Kidney tubule cell (primary cell): ENCODE measurements at regions not wholly inside any gene's neighbourhood (a gene's known extent, or its start where the extent isn't known, plus 50 kb on each side); places are given as distances from the start of the nearest gene placed in this dataset.

Experiments used
- DNase-seq: peaks from one replicate; pipeline ENCODE4 v3.0.0-alpha.2; 2018; ENCODE audit warnings: low spot score

DNA sequence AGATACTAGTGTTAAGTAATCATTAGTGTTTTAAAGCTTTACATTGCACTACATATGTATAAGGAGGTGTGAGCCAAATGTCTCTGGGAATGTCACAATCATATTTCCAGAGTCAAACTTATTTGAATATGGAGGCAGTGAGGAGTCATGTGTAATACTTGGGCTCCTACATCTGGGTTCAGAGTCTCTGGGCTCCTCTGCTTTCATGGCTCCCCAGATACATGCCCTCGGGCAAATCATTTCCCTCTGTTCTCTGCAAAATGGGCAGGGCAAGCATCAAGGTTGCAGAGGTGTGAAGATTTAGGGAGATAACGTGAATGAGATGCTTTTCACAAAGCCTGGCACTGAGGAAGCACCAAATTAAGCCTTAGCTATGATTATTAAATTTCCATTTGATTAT is 138.3 kb upstream of the SGK1 start:
- no peak for DNase-seq

DNA sequence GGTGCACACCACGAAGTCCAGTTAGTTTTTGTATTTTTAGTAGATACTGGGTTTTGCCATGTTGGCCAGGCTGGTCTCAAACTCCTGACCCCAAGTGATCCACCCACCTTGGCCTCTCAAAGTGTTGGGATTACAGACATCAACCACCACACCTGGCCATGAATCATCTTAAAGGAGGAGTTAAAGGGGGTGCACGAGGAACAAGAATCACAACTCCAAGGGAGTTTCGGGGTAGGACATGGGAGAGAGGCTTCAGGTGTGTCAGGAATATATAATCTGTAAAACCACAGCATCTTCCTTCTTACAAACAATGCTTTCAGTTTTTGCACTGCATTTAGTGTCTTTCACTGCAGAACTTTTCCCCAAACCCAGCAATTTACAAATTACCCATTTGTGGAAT is 137.4 kb upstream of the SGK1 start:
- no peak for DNase-seq

DNA sequence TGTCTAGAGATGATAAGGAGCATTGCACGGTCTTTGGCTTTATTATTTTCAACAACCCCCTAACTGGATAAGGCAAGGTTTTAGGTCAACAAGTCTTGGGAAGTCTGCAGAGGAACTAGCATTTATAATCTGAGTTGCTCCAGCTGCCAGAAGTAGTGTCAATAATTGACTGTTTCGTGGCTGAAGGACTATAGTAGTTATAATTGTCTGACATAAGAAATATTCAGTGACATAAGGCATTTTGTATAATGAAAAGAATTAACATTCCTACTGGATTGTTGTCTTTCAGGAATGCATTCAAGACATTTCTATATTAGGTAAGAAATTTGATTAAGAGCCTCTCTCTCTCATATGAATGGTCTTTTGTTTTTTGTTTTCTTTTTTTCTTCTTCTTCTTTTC is 136.9 kb upstream of the SGK1 start:
- DNase-seq = peak; percentile 13

DNA sequence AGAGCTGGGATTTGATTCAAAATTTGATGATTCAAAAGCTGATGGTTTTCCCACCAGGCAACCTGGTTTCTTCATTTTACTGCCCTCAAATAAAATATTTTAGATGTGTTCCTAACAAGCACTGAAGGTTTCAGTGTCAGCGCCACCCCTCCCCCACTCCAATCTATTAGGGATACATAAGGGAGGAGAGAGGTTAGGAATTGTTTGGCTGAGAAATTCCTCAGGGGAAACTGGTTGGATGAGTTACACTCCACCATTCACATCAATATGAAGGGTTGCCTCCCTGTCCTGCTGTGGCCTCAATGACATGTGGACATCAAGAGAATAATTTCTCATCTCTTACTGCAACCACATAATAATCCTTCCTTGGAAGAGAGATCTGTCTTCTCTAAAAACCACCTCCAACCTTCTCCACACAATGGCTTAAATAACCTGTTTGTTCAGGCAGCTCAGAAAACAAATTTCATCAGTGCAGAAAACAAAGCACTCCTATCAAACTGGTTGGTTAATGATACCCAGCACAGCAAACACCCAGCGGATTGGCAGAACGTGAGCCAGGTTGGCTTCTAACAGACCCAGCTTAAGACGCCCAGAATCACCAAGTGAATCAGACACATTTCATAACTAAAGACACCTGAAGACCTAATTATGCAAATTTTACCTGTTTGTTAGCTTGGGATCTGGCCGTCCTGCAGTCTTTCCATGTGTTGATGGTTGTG is 136.0 kb upstream of the SGK1 start:
- no peak for DNase-seq

DNA sequence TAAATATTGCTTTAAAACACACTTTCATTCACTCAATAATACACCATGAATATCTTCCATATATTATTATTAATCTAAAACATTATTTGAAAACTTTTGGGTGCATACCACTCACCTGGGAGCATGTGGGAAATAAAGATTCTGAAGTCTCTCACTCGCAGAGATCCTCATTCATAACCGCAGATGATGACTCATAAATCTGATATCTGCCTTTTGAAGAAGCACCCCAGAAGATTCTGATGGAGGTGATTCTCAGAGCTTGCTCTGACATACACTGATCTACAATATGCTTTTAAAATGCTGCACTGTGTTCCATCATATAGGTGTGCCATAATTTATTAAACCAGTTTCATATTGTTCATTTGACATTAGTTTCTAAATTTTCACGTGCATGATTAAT is 135.0 kb upstream of the SGK1 start:
- no peak for DNase-seq

DNA sequence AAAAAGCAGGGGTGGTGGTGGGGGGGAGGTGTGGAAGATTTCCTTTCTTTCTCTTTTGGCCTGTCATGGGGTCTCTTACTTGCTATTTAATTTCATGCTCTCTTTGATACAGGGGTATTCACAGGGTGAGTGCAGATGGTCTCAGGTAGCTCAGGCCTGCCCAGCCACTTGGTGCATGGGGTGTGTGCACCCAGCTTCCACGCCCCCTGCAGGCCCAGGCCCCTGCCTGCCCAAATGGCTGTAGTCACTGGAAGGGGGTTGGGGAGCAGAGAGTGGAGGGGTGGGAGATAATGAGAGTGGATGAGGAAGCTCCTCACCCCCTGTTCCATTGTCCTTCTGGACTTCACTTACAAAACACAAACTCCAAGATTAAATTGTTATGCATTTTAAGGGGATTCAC is 133.6 kb upstream of the SGK1 start:
- no peak for DNase-seq

DNA sequence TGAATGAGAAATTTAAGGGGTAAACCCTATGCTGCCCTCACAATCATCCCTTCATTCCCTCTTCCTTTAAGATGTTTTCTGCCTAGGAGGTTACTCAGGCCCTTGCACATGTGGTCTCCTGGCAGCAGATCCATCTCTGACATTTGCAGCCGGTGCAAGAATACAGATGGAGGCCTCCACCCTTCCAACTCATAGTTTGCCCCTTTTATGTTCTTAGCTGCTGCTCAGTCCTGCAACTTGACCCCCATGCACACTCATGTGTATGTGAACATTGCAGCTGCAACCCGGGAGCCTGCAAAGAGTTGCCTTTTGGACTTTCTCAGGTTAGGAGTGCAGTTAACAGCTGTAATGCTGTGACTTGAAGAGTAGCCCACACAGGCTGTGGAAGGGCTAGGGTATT is 131.9 kb upstream of the SGK1 start:
- no peak for DNase-seq

DNA sequence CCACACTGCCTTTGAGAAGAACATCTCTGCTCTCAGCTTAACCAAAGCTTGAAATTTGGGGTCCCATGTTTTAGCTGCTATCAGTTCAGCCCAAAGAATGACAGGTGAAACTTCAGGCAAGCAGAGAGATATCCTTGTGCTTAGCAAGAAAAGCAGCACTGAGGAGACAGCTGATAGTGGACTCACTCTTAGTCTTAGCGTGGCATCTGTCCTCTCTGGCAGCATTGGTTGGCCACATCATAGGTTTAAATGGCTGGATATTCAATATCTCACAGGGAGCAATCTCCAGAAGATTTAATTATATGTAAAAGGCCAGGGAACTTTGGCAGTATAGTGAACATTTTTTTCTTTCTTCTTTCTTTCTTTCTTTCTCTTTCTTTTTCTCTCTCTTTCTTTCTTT is 131.1 kb upstream of the SGK1 start:
- DNase-seq = no peak

DNA sequence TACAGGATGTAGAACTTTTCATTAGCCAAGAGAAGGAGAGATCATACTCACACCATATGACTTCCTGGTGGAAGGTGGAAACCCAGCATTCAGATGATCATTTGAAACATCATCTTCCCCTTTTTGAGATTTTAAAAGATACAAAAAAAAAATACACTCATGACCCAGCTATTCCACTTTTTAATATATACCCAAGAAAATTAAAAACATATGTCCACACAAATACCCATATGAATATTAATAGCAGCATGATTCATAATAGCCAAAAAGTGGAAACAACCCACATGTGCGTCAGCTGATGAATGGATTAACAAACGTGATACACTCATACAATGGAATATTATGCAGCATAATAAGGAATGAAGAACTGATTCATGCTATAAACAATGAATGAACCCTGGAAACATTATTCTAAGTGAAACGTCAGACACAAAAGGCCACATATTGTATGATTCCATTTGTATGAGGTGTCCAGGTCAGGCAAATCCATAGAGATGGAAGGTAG is 130.0 kb upstream of the SGK1 start:
- DNase-seq = peak; percentile 21

DNA sequence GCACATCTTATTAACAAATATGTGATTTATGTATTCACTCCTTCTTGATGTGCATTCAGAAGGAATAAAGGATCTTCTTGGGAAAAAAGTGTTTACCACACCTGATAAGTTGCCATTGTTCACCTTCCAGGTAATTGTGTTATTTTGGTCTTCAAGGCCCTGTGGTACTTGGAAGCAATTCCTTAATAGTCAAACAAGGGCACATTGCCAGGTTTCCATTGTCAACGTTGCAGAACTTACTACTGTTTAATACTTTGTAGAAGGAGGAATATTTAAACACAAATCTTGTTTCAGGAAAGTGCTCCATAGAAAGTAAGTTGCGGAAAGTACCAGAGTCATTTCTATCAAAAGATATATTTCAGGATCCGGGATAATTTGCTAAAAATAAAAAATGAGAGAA is 129.5 kb upstream of the SGK1 start:
- DNase-seq = peak; percentile 14

DNA sequence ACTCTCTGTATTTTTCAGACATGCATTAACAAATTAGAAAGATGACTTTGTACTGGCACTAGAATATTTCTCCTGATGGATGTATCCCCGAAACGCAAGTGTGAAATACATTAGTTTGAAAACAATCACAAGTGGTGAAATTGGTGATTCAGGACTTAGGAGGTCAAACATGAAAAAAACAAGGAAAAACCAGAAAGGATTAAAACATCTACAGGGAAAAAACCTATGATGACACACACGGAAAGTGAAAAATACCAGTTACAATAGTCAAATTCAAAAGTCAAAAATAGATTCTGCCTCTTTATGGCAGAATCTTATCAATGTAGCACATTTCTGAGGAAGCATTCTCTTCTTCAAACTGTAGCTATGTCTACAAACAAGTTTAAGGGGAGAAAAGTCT is 129.0 kb upstream of the SGK1 start:
- peak; percentile 22 for DNase-seq

DNA sequence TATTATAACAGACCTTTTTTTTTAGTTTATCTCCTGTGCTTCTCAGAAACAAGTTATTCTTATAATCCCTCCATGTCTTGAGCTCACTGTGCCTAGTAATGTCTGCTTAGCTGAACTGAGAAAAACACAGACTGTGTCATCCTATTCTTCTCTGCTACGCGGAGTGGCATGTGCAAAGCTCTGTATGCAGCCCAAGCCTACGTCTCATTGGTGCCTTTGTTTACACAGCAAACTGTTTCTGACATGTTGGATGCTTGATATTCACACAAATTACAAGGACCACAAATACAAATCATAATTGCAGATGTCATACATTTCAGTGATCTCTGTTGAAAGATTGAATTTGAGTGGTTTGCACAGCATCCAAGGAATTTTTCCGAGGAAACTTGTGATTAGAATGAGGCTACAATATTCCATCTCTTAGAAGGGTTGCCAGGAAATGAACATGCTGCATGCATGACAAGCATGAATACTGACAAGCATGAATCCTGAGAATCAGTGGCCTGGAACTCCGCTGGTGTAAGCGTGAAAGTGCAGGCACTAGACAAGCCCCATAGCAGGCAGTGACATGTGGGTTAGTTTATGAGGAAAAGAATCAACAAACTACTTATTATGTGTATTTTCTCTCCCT is 128.4 kb upstream of the SGK1 start:
- DNase-seq = peak; percentile 86

DNA sequence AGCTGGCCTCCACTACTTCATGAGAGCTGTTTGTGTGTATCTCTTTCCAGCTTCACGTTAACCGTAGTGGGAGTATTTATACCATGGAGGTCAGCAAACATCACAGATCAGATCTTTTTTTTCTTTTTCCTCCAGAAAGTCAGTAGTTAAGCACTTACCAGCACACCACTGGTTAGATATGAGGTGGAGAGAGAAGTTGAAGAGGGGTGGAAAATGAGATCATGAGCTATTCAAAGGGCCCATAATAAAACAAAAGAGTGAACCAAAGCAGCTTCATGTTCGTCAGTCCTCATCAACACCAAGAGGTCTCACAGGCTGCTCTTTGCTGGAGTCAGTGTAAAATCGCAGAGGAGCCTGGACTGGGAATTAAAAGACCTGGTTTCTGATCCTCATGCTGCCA is 125.1 kb upstream of the SGK1 start:
- no peak for DNase-seq

DNA sequence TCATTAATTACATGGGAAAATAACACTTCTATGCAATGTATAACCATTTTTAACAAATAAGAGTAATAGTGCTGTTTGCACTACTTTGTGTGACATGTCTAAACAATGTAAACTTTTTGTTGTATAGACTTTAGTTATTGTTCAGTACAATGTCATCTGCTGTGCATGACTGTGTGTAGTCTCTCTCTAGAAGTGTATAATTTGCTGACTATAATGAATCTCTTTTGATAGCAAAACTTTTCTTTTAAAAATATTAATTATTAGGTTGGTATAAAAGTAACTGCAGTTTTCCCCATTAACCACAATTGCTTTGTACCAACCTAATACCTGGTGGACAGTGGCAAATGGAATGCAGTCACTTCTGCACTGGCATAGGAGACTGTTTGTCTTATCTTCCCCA is 124.2 kb upstream of the SGK1 start:
- no peak for DNase-seq

DNA sequence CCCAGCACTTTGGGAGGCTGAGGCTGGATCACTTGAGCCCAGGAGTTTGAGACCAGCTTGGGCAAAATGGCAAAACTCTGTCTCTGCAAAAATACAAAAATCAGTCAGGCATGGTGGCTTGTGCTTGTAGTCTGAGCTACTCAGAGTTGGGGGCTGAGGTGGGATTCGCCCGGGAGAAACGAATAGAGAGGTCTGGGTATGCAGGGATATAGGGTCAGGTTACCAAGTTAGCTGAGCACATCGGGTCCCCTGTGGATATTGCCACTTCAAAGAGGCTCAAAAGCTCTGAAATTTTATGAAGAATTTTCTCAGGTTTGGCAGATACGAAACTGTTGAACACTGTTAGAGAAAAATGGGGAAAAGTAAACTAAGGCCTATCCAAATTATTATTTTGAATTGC is 120.9 kb upstream of the SGK1 start:
- no peak for DNase-seq

DNA sequence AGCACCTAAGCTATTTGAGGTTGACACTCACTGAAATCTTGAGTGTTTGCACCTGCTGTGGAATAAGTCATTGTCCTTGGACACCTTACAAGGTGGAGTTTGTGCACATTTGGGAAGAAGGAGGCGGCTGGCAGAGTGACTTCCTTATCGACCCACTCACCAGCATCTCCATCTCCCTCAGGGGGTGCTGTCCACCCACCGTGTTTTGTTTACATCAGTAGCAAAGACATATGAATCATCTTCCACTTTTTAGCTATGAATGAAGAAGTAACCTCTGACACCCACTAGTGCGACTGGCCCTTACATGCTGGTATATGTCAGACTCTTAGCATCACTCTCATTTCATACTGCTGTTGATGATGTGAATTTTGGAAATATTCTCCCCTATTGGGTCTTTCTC is 119.5 kb upstream of the SGK1 start:
- peak; percentile 41 for DNase-seq

DNA sequence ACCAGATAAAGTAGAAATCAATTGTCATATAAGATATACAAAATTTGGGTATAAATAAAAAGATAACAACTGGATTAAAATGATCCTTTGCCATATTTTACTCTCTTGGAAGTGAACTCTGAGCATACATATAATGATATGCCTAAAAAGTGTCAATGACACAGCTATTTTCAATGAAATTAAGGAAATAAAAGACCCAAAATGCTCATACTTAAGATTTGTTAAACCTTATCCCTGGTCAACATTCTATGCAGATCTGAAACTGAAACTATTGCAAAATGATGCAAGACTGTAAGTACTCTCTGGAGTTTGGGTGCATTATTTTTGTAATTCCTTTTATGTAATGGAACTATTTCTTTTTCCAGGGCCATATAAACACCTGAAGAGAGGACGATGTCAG is 119.0 kb upstream of the SGK1 start:
- DNase-seq = peak; percentile 18

DNA sequence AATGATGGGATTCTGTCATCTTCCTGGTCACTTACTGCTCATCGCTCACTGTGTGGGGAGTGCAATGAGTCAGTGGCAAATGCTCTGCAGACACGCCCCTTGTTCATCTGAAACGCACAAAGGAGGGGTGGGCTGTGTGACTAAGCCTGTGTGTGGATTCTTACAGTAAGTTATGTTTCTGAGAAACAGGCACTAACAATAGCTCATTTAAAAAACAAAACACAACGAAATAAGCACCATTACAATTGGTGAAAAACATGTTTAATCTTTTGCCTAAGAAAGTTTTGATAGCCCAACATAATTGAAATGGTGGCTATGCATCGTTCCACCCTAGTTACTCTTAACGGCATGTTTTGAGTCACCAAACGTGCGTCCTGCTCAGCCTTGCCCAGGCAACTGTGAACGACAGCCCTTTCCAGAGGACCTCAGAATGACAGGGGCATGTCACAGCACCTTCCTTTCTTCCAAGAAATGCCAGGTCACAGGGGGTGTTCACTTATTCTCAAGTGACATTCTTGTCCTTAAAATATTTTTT is 118.4 kb upstream of the SGK1 start:
- DNase-seq = peak; percentile 97

DNA sequence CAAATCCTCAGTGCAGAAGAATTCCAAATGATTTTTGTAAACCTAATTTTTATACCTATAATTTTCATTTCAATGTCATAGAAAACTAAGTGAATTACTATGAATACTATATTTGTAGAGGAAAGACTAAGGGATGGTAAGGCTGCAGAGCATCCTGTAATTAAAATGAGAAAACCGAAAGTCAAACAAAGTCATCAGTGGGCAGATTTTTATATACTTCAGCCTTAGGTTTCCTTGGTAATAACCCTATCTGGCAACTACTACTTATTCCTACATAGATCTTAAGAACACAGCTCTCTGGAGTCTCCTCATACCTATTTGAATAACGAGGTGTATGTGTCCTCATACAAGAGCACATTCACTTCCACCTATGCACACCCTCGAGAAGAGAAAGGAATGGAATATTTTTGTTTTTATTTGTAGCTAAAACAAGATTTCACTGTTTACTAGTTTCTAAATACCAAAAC is 117.9 kb upstream of the SGK1 start:
- no peak for DNase-seq

DNA sequence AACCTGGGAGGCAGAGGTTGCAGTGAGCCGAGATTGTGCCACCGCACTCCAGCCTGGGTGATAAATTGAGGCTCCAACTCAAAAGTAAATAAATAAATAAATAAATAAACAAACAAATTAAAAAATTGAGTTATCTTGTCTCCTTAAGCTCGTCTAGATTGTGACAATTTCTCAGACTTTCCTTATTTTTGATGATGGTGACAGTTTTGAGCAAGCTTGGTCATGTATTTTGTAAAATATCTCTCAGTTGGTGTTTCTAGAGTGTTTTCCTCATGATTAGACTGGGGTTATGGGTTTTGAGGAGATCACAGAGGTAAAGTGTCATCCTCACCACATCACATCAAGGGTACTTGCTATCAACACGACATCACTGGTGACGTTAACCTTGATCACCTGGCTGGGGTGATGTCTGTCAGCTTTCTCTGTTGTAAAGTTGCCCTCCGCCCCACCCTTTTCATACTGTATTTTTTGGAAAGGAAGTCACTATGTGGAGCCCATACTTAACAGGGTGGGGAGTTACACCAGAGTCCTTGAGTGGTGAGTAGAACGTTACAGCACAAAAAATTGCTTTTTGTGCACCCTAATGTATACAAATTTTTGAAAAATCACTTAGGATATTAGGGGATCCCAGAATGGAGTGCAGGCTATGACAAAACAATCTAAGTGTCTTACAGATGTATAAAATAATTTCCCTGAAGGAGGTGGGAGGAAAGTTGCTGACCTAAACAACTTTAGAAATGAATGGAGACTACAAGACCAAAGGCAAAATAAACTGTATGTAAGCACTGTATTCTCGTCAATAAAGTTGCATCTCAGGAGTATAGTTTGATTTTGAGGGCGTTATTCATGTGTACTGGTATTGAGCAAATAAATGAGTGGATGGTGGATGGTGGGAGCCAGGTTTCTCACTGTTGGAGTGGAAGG is 116.4 kb upstream of the SGK1 start:
- DNase-seq = no peak

DNA sequence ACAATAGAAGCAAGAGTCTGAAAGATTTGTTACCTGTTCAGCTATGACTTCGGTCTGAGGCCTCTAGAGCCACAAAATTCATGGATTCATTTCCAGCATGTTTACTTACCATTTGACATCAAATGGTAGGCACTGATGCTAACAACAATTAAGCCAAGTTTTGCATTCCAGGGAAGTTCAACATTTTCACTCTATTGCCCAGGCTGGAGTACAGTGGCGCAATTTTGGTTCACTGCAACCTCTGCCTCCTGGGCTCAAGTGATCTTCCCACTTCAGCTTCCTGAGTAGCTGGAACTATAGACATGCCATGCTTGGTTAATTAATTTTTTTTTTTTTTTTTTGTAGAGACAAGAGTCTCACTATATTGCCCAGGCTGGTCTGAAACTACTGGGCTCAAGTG is 114.1 kb upstream of the SGK1 start:
- peak; percentile 47 for DNase-seq

DNA sequence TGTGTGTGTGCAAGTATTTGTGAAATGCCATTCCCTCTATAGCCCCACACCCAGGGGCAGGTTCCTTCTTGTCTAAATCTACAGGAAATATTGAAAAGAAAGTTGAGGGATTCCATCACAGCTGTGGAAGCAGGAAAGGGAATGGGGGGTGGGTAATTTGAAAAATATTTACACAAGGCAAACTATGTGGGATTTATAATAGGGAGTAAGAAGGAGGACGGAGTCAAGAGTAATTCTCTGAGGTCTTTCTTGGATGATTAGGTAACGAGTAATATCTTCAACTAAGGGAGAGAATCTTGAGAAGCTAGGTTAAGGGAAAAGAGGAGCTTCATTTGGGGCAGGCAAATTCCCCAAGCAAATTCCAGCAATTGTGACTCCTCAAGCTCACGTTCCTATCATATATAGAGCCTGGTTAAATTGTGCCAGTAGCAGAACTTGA is 113.5 kb upstream of the SGK1 start:
- peak; percentile 89 for DNase-seq
